Thymus (tissue), 11 donors: ENCODE measurements at regions not wholly inside any gene's neighbourhood (a gene's known extent, or its start where the extent isn't known, plus 50 kb on each side); places are given as distances from the start of the nearest gene placed in this dataset.

Experiments used
- DNase-seq, 9 donors: peaks; one replicate each; pipeline ENCODE4 v3.0.0-alpha.2; 2013; ENCODE audit warnings: low spot score in 9 of 9, low read depth in 6 of 9, missing footprints in 1 of 9
- H3K27ac ChIP-seq, 2 donors: one replicate each; pipeline ENCODE4 v1.5.1; 2013; ENCODE audit warnings: control low read depth in 1 of 2, low read depth in 1 of 2, low read length in 1 of 2, mild to moderate bottlenecking in 1 of 2, moderate library complexity in 1 of 2
- H3K27me3 ChIP-seq, 2 donors: one replicate each; pipeline ENCODE4 v1.5.1; 2013; ENCODE audit warnings: low read length in 1 of 2; ENCODE audit not compliant: control insufficient read depth in 2 of 2, insufficient read depth in 1 of 2
- H3K36me3 ChIP-seq, 2 donors: one replicate each; pipeline ENCODE4 v1.5.1; 2013; ENCODE audit warnings: low read length in 1 of 2, mild to moderate bottlenecking in 1 of 2, moderate library complexity in 1 of 2; ENCODE audit not compliant: control insufficient read depth in 2 of 2, insufficient read depth in 2 of 2
- H3K4me1 ChIP-seq, 2 donors: one replicate each; pipeline ENCODE4 v1.5.1; 2013; ENCODE audit warnings: low read length in 2 of 2; ENCODE audit not compliant: control insufficient read depth in 2 of 2, insufficient read depth in 2 of 2
- H3K4me3 ChIP-seq, 2 donors: one replicate each; pipeline ENCODE4 v1.5.1; 2013; ENCODE audit warnings: low read length in 2 of 2, control low read depth in 1 of 2, mild to moderate bottlenecking in 1 of 2
- H3K9me3 ChIP-seq, 2 donors: one replicate each; pipeline ENCODE4 v1.5.1; 2013; ENCODE audit warnings: low read length in 1 of 2, mild to moderate bottlenecking in 1 of 2; ENCODE audit not compliant: control insufficient read depth in 2 of 2, insufficient read depth in 1 of 2
- WGBS: extraction: QIAGEN DNeasy Blood & Tissue Kit; methylation state at CpG from one replicate; pipeline ENCODE4 v1.1.7; 2013; 5-methylcytosine and 5-hydroxymethylcytosine counted together
- donor health status: healthy.

- H3K4me3 ChIP-seq = no peak overlapping the region
- 95% methylated on average over 3 of the region's 3 CpGs for WGBS
- H3K27me3 ChIP-seq = no peaks in the 10 kb centered on the region
- H3K9me3 ChIP-seq = no peaks in the 10 kb centered on the region
- H3K27ac ChIP-seq = no peak overlapping the region
- DNase-seq = no peak
- H3K4me1 ChIP-seq = no peaks in the 10 kb centered on the region
- no peaks in the 10 kb centered on the region for H3K36me3 ChIP-seq
These were observed 404.4 kb downstream of the CYLC2 start for GRCh38 chr9:103399535-103399934.

DNA sequence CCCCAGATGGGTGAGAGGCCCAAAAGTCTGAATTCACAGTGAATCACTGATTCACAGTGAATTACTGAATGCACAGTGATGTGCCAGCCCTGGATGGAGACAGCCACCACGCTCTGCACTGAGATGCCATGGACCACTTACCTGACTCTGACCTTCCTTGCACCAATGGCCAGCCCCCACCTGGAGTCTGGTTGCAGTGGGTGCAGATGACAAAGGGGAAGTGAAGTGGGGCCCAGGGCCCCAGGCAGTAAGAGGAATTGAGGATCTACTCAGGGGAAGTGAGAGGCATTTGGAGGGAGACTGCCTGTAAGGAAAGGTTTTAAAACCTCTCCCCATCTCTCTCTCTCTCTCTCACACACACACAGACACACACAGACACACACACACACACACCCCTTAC, 412.1 kb downstream of the CYLC2 start:
- no peak for DNase-seq
- Histone ChIP-seq H3K4me3 (no peak overlapping the region), H3K36me3 (no peaks in the 10 kb centered on the region), H3K9me3 (no peaks in the 10 kb centered on the region), H3K27ac (no peak overlapping the region), H3K4me1 (no peaks in the 10 kb centered on the region), H3K27me3 (no peaks in the 10 kb centered on the region)
- WGBS = 96% methylated on average over 1 of the region's 1 CpG

GRCh38 chr9:103410059-103410458, 414.9 kb downstream of the CYLC2 start:
- H3K27me3 ChIP-seq = no peaks in the 10 kb centered on the region
- no peak overlapping the region for H3K4me3 ChIP-seq
- no peak for DNase-seq
- H3K4me1 ChIP-seq = no peaks in the 10 kb centered on the region
- no peaks in the 10 kb centered on the region for H3K36me3 ChIP-seq
- no peaks in the 10 kb centered on the region for H3K9me3 ChIP-seq
- H3K27ac ChIP-seq = no peak overlapping the region
- 86% methylated on average over 4 of the region's 4 CpGs for WGBS

- H3K4me1 ChIP-seq = no peaks in the 10 kb centered on the region
- H3K9me3 ChIP-seq = no peaks in the 10 kb centered on the region
- H3K36me3 ChIP-seq = no peaks in the 10 kb centered on the region
- no peak for DNase-seq
- no peak overlapping the region for H3K4me3 ChIP-seq
- H3K27ac ChIP-seq = no peak overlapping the region
- WGBS = 95% methylated on average over 4 of the region's 4 CpGs
- no peaks in the 10 kb centered on the region for H3K27me3 ChIP-seq
These were observed 432.6 kb downstream of the CYLC2 start for GRCh38 chr9:103427696-103428095.

- Histone ChIP-seq H3K27me3 (no peaks in the 10 kb centered on the region), H3K27ac (no peak overlapping the region), H3K36me3 (no peaks in the 10 kb centered on the region), H3K4me3 (no peak overlapping the region), H3K9me3 (no peaks in the 10 kb centered on the region), H3K4me1 (no peaks in the 10 kb centered on the region)
- DNase-seq = no peak
- 67% methylated on average over 1 of the region's 1 CpG for WGBS
These were observed 435.3 kb downstream of the CYLC2 start for GRCh38 chr9:103430469-103430868.

DNA sequence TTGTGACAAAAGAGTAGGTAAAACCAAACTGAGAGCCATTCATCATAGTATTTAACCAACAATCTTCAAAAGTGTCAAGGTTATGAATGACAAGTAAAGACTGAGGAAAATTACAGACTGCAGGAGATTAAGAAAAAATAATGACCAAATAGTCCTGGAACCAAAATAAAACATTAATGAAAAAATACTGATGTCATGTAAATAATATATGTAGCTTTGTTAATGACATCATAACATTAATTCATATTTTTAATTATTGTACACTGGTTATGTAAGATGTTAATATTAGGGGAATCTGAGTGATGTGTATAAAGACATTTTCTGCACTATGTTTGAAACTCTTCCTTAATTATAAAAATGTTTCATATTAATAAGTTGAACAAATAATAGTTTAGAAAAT, 436.7 kb downstream of the CYLC2 start:
- no peaks in the 10 kb centered on the region for H3K27me3 ChIP-seq
- no peaks in the 10 kb centered on the region for H3K36me3 ChIP-seq
- DNase-seq = no peak

DNA sequence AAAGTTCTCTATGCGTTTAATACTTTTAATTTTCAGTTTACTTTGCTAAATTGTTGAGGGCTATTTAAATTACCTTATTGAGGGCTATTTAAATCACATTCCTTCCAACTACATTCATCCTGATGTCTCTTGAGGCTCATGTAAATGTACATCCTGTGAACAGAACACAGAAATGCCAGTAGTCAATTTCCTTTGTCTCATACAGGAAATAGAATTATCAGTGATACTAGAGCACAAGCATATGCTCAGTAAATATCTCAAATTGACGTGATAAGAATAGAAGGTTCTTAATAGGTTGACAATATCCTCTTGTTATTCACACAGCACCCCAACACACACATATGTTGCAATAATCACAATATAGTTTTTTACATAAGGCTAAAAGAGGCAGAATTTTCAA, 449.0 kb downstream of the CYLC2 start:
- WGBS = 85% methylated on average over 2 of the region's 2 CpGs

More for the DNA sequence above, 436.7 kb downstream of the CYLC2 start:
- Histone ChIP-seq H3K4me3 (no peak overlapping the region), H3K9me3 (no peaks in the 10 kb centered on the region), H3K27ac (no peak overlapping the region), H3K4me1 (no peaks in the 10 kb centered on the region)

GRCh38 chr9:103458826-103459225, 463.7 kb downstream of the CYLC2 start:
- H3K27me3 ChIP-seq = no peaks in the 10 kb centered on the region
- no peak overlapping the region for H3K27ac ChIP-seq
- no peaks in the 10 kb centered on the region for H3K4me1 ChIP-seq
- WGBS = 96% methylated on average over 2 of the region's 2 CpGs
- DNase-seq = no peak
- H3K4me3 ChIP-seq = no peak overlapping the region
- H3K9me3 ChIP-seq = peaks cover 0 to 5% of the 10 kb centered on the region in 2 donors
- no peaks in the 10 kb centered on the region for H3K36me3 ChIP-seq

More for the DNA sequence above, 449.0 kb downstream of the CYLC2 start:
- H3K4me3 ChIP-seq = no peak overlapping the region
- no peak overlapping the region for H3K27ac ChIP-seq
- DNase-seq = no peak
- H3K9me3 ChIP-seq = peaks cover 0 to 4% of the 10 kb centered on the region in 2 donors
- H3K4me1 ChIP-seq = no peaks in the 10 kb centered on the region
- no peaks in the 10 kb centered on the region for H3K27me3 ChIP-seq
- H3K36me3 ChIP-seq = no peaks in the 10 kb centered on the region

DNA sequence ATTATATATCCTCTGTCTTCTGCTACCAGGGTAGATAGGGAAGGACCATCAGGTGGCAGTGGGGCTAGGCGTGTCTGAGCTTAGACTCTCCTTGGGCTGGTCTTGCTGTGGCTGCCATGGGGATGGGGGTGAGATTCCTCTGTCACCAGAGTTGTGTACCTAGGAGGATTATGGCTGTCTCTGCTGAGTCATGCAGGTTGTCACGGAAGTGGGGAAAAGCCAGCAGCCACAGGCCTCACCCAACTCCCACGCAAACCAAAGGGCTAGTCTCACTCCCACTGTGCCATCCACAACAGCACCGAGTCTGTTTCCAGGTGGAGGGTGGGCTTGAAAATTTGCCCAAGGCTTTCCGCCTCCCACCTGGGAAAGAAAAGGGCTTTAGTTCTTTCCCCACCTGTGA, 476.1 kb downstream of the CYLC2 start:
- H3K4me1 ChIP-seq = no peaks in the 10 kb centered on the region
- DNase-seq = no peak
- no peaks in the 10 kb centered on the region for H3K36me3 ChIP-seq
- no peak overlapping the region for H3K27ac ChIP-seq
- H3K27me3 ChIP-seq = no peaks in the 10 kb centered on the region
- WGBS = 95% methylated on average over 5 of the region's 5 CpGs
- no peak overlapping the region for H3K4me3 ChIP-seq
- H3K9me3 ChIP-seq = peaks cover 0 to 13% of the 10 kb centered on the region in 2 donors

- no peaks in the 10 kb centered on the region for H3K4me1 ChIP-seq
- H3K27me3 ChIP-seq = no peaks in the 10 kb centered on the region
- no peak overlapping the region for H3K27ac ChIP-seq
- H3K36me3 ChIP-seq = no peaks in the 10 kb centered on the region
- WGBS = 80% methylated on average over 1 of the region's 1 CpG
- no peak overlapping the region for H3K4me3 ChIP-seq
- no peak for DNase-seq
- peaks cover 0 to 13% of the 10 kb centered on the region in 2 donors for H3K9me3 ChIP-seq
These were observed 479.0 kb downstream of the CYLC2 start for GRCh38 chr9:103474156-103474555.
